NCI-H1694 treated with DMSO at 0.1 percent for 48 hours (cell line): ENCODE measurements at regions not wholly inside any gene's neighbourhood (a gene's known extent, or its start where the extent isn't known, plus 50 kb on each side); places are given as distances from the start of the nearest gene placed in this dataset.

ENCODE experiments used
- DNase-seq: peaks from one replicate; lab custom pipeline; 2025; lab: John Stamatoyannopoulos, UW

DNA sequence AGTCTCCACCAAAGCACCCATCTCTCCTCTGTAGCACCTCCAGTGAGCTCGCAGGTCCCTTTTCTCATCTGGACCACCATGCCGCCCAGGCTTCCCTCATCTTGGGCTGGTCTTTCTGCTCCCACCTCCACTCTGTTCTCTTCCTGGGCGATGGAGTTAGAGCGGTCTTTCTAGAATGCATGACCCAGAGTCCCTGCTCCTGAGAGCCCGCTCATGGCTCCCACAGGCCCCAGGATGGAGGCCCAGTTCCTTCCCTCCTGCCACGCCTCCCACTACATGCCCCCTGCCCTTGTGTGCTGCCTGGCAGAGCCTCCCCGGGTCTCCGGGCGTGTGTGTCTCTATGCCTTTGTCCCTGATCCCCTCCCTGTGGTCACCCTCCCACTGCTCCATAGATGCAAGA lies 100.7 kb upstream of the RTL1 start:
- DNase-seq = no peak

DNA sequence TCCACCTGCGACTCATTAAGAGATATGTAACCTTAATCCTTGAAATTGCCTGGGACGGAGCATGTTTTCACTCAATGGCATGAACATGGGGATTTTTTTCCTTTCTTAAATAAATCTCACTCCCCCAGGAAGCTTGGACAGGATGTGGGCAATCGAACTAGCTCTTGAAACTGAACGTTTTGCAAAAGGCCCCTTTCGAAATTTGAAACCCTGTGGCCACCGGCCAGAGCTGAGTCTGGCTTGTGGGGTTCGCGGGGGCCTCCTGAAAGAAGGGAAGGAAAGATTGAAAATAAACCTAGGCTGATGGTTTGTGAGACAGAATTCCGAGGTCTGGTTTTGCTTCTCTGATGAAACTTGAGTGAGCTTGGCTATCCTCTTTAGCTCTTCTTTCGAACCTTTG lies 101.4 kb upstream of the RTL1 start:
- no peak for DNase-seq

DNA sequence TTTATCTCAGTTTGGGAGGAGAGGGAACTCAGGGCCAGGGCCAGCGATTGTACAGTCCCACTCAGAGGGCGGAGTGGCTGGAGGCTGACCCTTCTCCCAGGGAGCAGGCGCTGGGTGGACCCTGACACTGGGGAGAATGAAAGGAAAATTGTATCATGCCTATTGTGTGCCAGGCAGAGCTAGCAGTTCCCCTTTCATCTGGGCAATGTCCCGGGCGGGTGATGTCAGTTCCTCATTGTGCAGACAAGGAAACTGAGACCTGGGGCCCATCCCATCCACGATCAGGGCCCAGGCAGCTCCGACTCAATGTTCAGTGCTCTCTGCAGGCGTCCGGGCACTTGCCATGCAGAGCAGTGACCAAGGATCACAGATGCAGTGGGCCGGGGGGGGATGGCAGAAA lies 101.9 kb upstream of the RTL1 start:
- no peak for DNase-seq

- DNase-seq = no peak
These were observed 102.5 kb upstream of the RTL1 start for GRCh38 chr14:101006008-101006407.

DNA sequence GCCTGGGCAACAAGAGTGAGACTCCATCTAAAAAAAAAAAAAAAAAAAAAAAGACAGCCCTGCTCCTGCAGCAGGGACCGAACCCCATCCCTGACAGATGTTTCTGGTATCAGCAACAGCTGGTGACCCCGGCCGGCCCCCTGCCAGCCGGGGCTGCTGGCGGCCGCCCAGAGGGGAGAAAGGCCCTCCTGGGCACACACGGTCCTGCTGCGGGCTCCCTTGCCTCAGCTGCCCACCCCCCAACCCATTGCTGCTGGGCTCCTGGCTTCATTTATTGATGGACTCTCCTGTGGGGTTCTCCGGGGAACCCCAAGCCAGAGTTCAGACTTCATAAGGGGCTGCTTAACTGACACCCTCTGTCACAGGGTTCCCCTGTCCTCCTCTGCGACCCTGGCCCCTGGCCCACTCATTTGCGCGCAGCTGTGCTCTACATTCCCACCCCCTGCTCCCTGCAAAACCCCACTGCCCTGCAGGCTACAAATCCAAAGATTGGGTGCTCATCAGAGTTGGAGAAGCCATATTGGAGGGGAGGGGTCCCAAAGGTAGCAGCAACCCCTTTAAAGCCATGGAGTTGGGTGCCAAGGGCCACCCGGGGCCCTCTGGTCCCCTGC lies 103.6 kb upstream of the RTL1 start:
- no peak for DNase-seq

GRCh38 chr14:101007765-101008164 lies 104.2 kb upstream of the RTL1 start:
- no peak for DNase-seq

DNA sequence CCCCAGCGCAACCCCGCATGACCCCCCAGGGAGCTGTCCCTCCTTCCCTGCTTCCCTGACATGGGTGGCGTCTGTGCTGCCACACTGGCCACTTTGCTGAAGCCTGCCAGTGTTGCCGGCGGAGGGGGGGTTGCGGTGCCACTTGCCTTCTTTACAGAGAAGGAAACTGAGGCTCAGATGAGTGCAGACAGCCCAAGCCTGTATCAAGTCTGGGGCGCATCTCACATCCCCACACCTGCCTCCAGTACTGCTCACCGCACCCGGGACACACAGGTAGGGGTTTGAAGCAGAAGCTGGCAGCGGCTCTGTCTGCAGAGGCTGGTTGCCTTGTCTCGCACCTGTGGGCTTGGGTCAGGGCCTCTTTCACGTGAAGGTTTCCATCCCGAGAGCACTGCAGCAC lies 104.7 kb upstream of the RTL1 start:
- no peak for DNase-seq

DNA sequence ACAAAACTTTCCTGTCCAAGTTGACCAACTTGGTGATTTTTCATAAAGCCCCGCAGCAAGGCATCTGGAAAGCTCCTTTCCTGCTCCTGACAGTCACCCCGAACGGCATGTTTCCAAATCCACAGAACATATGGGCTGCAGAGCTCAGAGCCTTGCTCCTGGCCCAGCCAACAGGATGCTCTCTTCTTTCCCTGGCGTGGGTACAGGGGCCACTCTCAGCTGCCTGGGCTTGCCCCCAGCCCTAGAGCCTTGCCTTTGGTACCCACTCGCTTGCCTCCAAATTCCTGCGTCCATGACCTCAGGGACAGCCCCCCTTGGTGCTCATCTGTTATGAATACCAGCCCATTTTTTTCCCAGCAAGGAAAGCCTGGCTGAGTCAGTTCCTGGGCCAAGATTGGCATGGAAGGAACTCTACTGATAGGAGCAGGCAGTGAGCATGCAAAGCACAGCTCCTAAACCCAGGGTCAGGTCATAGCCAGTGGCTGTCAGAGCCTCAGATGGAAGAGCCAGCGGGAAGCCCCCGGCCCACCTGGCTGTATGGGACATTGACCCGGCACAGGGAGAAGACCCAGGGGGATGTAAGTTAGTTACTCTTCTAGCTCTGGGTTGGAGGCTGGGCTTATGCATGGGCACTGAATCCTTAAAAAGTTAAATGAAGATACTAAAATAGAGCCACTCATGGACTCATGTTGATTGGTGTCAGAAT lies 105.3 kb upstream of the RTL1 start:
- peak; percentile 72 for DNase-seq

GRCh38 chr14:101009531-101009930 lies 106.0 kb upstream of the RTL1 start:
- DNase-seq = no peak

DNA sequence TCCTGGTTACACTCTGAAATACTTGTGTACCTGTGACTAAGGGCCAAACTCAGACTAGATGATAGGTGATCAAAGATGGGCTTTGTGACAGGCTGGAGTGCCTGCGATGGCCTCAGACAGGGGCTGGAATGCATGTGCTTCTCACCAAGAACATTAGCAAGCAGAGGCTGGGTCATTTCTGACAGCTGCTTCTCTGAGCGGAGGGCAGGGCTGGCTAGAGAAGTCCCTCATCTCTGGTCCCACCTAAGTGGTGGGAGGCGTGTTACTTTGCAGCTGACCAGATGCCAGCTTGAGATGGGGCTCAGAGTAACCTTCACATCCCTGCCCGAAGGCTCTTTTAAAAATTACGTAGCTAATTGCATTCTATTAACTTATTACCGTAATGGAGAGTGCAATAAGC lies 106.8 kb upstream of the RTL1 start:
- no peak for DNase-seq

- DNase-seq = no peak
These were observed 107.3 kb upstream of the RTL1 start for GRCh38 chr14:101010835-101011234.

- no peak for DNase-seq
These were observed 113.7 kb upstream of the RTL1 start for GRCh38 chr14:101017209-101017608.

DNA sequence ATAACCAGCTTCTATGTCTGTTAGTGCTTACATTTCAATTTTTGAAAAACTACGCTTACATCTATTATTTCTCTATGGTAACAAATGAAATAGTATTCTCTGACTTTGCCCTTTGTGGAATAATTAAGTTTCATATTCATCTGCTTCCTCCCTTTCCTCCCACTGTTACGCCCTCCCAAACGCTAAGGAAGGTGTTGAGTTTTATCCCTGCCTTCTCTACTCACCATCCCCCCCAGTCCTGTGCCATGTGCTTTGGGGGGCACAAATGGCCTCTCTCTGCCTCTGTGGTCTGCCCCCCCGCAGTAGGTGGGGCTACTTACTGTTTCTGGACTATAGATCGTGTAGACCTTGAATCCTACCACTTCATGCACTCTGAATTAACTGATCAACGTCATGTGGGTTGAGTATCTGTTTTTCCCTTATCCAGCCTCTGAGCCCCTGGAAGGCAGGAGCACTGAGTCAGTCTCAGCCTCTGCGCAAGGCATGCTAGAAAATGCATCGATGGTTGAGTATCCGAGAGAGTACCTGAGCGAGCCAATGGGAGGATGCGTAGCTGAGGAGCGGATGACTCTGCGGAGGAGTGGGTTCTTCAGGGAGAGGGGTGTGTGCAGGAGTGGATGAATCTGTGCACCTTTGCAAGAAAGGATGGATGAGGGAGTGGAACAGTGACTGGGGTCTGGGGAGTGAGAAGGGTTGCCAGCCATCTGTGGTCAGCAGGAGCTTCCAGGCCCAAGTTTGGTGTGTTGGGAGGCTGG lies 114.5 kb upstream of the RTL1 start:
- no peak for DNase-seq

DNA sequence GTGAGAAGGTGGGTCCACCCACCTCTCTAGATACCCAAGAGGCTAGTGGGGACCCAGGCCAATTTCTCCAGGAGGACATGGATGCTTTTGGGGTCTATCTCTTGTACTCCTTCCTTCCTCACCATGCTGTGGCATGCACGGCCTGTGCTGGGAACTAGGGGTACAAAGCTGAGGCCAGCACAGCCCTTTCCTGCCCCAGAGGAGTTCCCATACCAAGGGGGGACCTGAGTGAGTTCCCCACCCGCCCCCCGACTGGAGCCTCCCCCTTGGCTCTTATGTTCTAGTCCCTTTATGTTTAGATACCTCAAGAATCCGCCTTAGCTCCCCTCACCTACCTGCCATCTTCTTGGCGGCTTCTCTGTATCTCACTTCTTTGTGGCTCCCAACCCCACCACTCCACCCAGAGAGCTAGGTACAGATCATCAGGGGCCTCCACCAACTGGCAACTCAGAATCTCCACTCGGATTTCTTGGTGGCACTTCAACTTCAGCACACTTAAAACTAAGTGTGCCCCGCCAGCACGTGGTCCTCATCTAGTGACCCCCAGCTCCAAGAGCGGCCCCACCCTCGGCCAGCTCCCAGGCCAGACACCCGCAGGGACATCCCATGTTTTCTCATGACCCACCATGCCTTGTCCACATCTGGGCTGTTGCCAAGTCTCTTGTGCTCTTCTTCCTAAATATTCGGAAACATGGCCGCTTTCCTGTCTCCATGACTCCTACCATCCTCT lies 115.2 kb upstream of the RTL1 start:
- DNase-seq = no peak

GRCh38 chr14:101019541-101019940 lies 116.0 kb upstream of the RTL1 start:
- no peak for DNase-seq

GRCh38 chr14:101019990-101020710 lies 116.6 kb upstream of the RTL1 start:
- DNase-seq = no peak

- DNase-seq = no peak
These were observed 117.4 kb upstream of the RTL1 start for GRCh38 chr14:101020834-101021370.

GRCh38 chr14:101022121-101022520 lies 118.6 kb upstream of the RTL1 start:
- no peak for DNase-seq

- no peak for DNase-seq
These were observed 119.5 kb upstream of the RTL1 start for GRCh38 chr14:101022916-101023435.

DNA sequence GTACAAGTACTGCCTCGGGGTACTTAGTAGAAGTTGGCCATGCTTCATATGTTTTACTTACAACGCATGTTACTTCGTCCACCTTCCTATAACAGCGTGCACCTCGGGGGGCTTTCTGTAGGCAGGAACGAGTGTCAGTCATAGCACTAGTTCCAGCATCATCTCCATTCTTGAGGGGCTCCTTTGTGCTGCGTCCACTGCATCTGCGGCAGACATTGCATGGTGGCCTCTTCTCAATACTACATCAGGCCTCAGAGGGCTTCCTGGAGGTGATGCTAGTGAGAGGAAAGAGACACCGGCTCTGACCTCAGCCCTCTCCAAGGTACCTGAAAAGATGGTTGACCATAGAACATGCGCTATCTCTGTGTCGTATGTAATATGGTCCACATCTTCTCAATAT lies 121.2 kb upstream of the RTL1 start:
- DNase-seq = no peak

- DNase-seq = no peak
These were observed 121.6 kb upstream of the RTL1 start for GRCh38 chr14:101025131-101025530.
